Keratinocyte (primary cell): ENCODE measurements at regions not wholly inside any gene's neighbourhood (a gene's known extent, or its start where the extent isn't known, plus 50 kb on each side); places are given as distances from the start of the nearest gene placed in this dataset.

Source experiments
- CTCF ChIP-seq, 3 experiments: IDR thresholded peaks in 1 of 3; conservative IDR thresholded peaks in 1 of 3; optimal IDR thresholded peaks in 1 of 3; 2 replicates in 2 of 3; 3 replicates in 1 of 3; pipeline versions ENCODE3 to v1.5.1; 2011; ENCODE audit warnings: low read length in 3 of 3, mild to moderate bottlenecking in 3 of 3, moderate library complexity in 2 of 3, control low read depth in 1 of 3, inconsistent platforms in 1 of 3; ENCODE audit not compliant: insufficient read depth in 2 of 3; ENCODE audit errors: extremely low read depth in 1 of 3
- EZH2 ChIP-seq: IDR thresholded peaks from one replicate; pipeline ENCODE4 v1.6.1; 2012; ENCODE audit warnings: inconsistent platforms, mild to moderate bottlenecking, low read length, moderate library complexity

GRCh38 chr14:61111731-61112130 is 130.7 kb downstream of the SLC38A6 start:
- TF ChIP-seq CTCF (optimal IDR thresholded peaks at IDR 0.05 in 1 of 3, IDR thresholded peaks at IDR 0.05 in 1 of 3, conservative IDR thresholded peaks at IDR 0.05 in 1 of 3; ENCODE audit: extremely low read depth in 1 of 3, insufficient read depth in 2 of 3, low read length in 3 of 3) (no peak), EZH2 (no peak)
